Caco-2 (cell line): ENCODE measurements at regions not wholly inside any gene's neighbourhood (a gene's known extent, or its start where the extent isn't known, plus 50 kb on each side); places are given as distances from the start of the nearest gene placed in this dataset.

Source experiments
- BruUV-seq: library from RNA; stranded (reverse); fragments of 400-500 nt; replicated peaks from 2 replicates; lab custom pipeline; 2021; lab: Mats Ljungman, UMichigan
- CTCF ChIA-PET: fragments of 300-600 bp; sonication (Branson Sonifier 250); formaldehyde crosslinking; loops from one replicate; lab custom pipeline; 2022; ENCODE audit warnings: antibody characterized with exemption; lab: Charles Lee
- POLR2A ChIA-PET: fragments of 300-600 bp; sonication (Branson Sonifier 250); formaldehyde crosslinking; loops from one replicate; lab custom pipeline; 2022; ENCODE audit warnings: antibody characterized with exemption; lab: Charles Lee
- DNase-seq, 2 experiments: peaks; one replicate each; pipeline versions ENCODE4 v3.0.0 to v3.0.0-alpha.2; 2020 to 2022
- H3K27me3 ChIP-seq: replicated peaks from 2 replicates; pipeline ENCODE4 v1.6.0; 2011; ENCODE audit warnings: low read length; ENCODE audit not compliant: control insufficient read depth, insufficient read depth
- H3K36me3 ChIP-seq: 2 replicates; pipeline ENCODE4 v1.5.1; 2011; ENCODE audit warnings: low read length; ENCODE audit not compliant: control insufficient read depth, insufficient read depth
- H3K4me1 ChIP-seq: fragments of 250-450 bp; sonication (Bioruptor Pico); 2 replicates; pipeline ENCODE4 v1.5.1; 2020; ENCODE audit warnings: mild to moderate bottlenecking
- H3K4me3 ChIP-seq: 2 replicates; pipeline ENCODE4 v1.5.1; 2011; ENCODE audit warnings: low read depth, mild to moderate bottlenecking, control low read depth, low read length
- H3K9me3 ChIP-seq: fragments of 250-450 bp; sonication (Bioruptor Pico); 2 replicates; pipeline ENCODE4 v1.5.1; 2020; ENCODE audit warnings: mild to moderate bottlenecking, moderate library complexity
- H3K27ac Mint-ChIP-seq: one replicate; pipeline ENCODE4 v1.8.0; 2022; ENCODE audit warnings: mixed read lengths; ENCODE audit not compliant: unreplicated experiment
- H3K27me3 Mint-ChIP-seq: one replicate; pipeline ENCODE4 v1.8.0; 2022; ENCODE audit warnings: mixed read lengths; ENCODE audit not compliant: insufficient read depth, unreplicated experiment
- H3K36me3 Mint-ChIP-seq: one replicate; pipeline ENCODE4 v1.8.0; 2022; ENCODE audit warnings: mild to moderate bottlenecking, mixed read lengths; ENCODE audit not compliant: insufficient read depth, unreplicated experiment
- H3K4me1 Mint-ChIP-seq: one replicate; pipeline ENCODE4 v1.8.0; 2022; ENCODE audit warnings: low read depth, mixed read lengths; ENCODE audit not compliant: unreplicated experiment
- H3K4me3 Mint-ChIP-seq: one replicate; pipeline ENCODE4 v1.8.0; 2022; ENCODE audit warnings: mild to moderate bottlenecking, moderate library complexity, mixed read lengths; ENCODE audit not compliant: unreplicated experiment
- H3K9me3 Mint-ChIP-seq: one replicate; pipeline ENCODE4 v1.8.0; 2022; ENCODE audit warnings: mixed read lengths; ENCODE audit not compliant: unreplicated experiment
- CTCF ChIP-seq, 2 experiments: fragments of 200-600 bp in 1 of 2; IDR thresholded peaks; 1 replicate in 1 of 2; 2 replicates in 1 of 2; pipeline versions ENCODE4 v1.5.1 to v1.8.0; 2011 to 2022; ENCODE audit warnings: antibody characterized with exemption in 1 of 2, control low read depth in 1 of 2, inconsistent platforms in 1 of 2, low read depth in 1 of 2, low read length in 1 of 2, mild to moderate bottlenecking in 1 of 2, moderate library complexity in 1 of 2; ENCODE audit not compliant: insufficient read depth in 1 of 2, severe bottlenecking in 1 of 2, unreplicated experiment in 1 of 2
- intact Hi-C: fragments of 100-400 bp; cut with micrococcal nuclease; formaldehyde crosslinking; loops from one replicate; pipeline ENCODE4 v1.10.0; 2022; ENCODE audit not compliant: unreplicated experiment

DNA sequence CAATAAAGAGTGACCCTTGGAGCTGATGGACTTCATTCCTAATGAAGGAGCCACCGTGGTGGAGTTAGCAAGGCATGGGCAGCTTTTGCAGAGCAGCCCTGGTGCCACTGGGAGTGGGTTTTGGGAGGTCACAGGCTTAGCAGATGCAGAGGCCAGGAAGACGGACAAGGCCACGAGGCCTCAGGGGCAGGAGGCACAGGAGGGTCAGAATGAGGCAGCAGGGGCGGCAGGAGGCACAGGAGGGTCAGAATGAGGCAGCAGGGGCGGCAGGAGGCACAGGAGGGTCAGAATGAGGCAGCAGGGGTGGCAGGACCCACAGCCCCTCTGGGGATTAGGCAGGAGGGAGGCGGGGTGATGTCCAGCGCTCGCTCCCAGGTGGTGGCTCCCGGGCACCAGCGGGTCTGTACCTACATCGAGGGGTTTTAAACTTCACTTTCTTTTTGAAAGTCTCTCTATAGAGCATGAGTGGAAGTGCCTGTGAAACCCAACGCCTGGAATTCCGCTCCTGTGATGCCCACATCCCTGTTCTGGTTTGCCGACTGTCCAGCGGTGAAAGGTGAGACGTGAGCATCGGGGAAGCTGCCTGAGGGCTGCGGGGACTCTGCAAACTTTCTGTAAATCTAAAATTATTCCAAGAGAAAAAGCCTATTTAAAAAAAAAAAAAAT, 521.6 kb downstream of the BRD1 start:
- Histone ChIP-seq H3K4me1 (no peaks in the 10 kb centered on the region), H3K27me3 (no peaks in the 10 kb centered on the region; the same call in 1 of the 2 replicates), H3K9me3 (no peaks in the 10 kb centered on the region), H3K4me3 (no peak overlapping the region), H3K36me3 (no peaks in the 10 kb centered on the region)
- no peaks in the 10 kb centered on the region for H3K9me3 Mint-ChIP-seq
- no peak for TF ChIP-seq CTCF (IDR thresholded peaks at IDR 0.05; ENCODE audit: insufficient read depth in 1 of 2, low read depth in 1 of 2, low read length in 1 of 2, severe bottlenecking in 1 of 2, unreplicated experiment in 1 of 2)
- intact Hi-C loops, result loop anchor here (1.0 kb wide), 1 partner anchor 260 kb away; no protein-coding TSS in a partner anchor
- DNase-seq, result no peak
- no peaks in the 10 kb centered on the region for H3K36me3 Mint-ChIP-seq
- no TSS peak for BruUV-seq
- ChIA-PET CTCF (interaction anchor here (1.3 to 1.5 kb wide), 2 partner anchors 260 to 327 kb away, joined by 5 to 18 read pairs; no protein-coding TSS in a partner anchor), POLR2A (no interaction called here)
- H3K4me1 Mint-ChIP-seq, result no peaks in the 10 kb centered on the region
- peaks cover 38% of the 10 kb centered on the region for H3K27me3 Mint-ChIP-seq
- no peak overlapping the region for H3K27ac Mint-ChIP-seq
- no peak overlapping the region for H3K4me3 Mint-ChIP-seq

DNA sequence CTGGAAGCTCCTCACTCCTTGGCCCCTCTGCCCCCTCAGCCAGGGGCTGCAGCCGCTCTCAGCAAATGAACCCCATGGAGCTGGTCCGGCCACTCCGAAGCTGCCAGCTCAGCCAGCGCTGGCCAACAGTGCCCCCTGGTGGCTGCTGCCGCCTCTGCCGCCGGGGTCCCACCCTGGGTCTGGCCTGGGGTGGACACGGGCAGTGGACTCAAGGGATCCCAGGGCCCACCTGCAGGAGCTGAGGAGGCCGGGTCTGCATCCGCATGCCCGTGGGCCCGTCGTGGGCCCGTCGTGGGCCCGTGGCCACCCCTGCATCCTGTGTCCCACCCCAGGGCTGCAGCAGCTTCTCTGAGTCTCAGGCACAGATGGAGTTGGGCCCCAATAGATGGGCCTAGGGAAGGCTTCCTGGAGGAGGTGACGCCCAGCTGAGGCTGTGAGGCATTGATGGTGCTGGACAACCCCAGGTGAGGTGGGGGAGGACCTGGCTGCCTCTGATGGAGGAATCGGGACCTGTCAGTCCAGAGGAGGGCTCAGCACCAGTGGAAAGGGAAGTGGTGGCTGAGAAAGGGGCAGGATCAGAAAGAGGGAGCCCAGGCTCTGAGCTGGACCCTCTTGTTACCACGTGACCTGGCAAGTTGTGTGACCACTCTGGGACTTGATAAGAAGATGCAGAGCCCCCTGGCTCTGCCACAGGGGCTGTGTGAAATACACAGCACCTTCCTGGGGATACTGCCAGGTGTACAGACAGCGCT, 522.3 kb downstream of the BRD1 start:
- H3K36me3 Mint-ChIP-seq, result no peaks in the 10 kb centered on the region
- Histone ChIP-seq H3K9me3 (no peaks in the 10 kb centered on the region), H3K4me1 (no peaks in the 10 kb centered on the region), H3K4me3 (no peak overlapping the region), H3K27me3 (no peaks in the 10 kb centered on the region; the same call in 1 of the 2 replicates), H3K36me3 (no peaks in the 10 kb centered on the region)
- H3K9me3 Mint-ChIP-seq, result no peaks in the 10 kb centered on the region
- no peak overlapping the region for H3K27ac Mint-ChIP-seq
- TF ChIP-seq CTCF (IDR thresholded peaks at IDR 0.05; ENCODE audit: insufficient read depth in 1 of 2, low read depth in 1 of 2, low read length in 1 of 2, severe bottlenecking in 1 of 2, unreplicated experiment in 1 of 2), result peak; percentile 88 to 92
- BruUV-seq, result no TSS peak
- H3K4me1 Mint-ChIP-seq, result no peaks in the 10 kb centered on the region
- ChIA-PET CTCF (interaction anchor here (0.6 to 1.5 kb wide), 8 partner anchors 12 to 751 kb away, joined by 3 to 18 read pairs (median 3); no protein-coding TSS in a partner anchor), POLR2A (no interaction called here)
- peaks cover 31% of the 10 kb centered on the region for H3K27me3 Mint-ChIP-seq
- DNase-seq, result peak; percentile 59 to 86
- no peak overlapping the region for H3K4me3 Mint-ChIP-seq
- intact Hi-C loops, result loop anchor here (1.0 kb wide), 1 partner anchor 259 kb away; no protein-coding TSS in a partner anchor

- no peak for DNase-seq
- peaks cover 21% of the 10 kb centered on the region for H3K27me3 Mint-ChIP-seq
- no peaks in the 10 kb centered on the region for H3K9me3 ChIP-seq
- no TSS peak for BruUV-seq
- no peaks in the 10 kb centered on the region for H3K4me1 Mint-ChIP-seq
- H3K4me3 ChIP-seq, result no peak overlapping the region
- no peaks in the 10 kb centered on the region for H3K36me3 Mint-ChIP-seq
- H3K4me3 Mint-ChIP-seq, result no peak overlapping the region
- TF ChIP-seq CTCF (IDR thresholded peaks at IDR 0.05; ENCODE audit: insufficient read depth in 1 of 2, low read depth in 1 of 2, low read length in 1 of 2, severe bottlenecking in 1 of 2, unreplicated experiment in 1 of 2), result no peak
- H3K9me3 Mint-ChIP-seq, result no peaks in the 10 kb centered on the region
- no peak overlapping the region for H3K27ac Mint-ChIP-seq
- intact Hi-C loops, result no loop called here
- no peaks in the 10 kb centered on the region; the same call in 1 of the 2 replicates for H3K27me3 ChIP-seq
- POLR2A ChIA-PET, result no interaction called here
- H3K36me3 ChIP-seq, result no peaks in the 10 kb centered on the region
- CTCF ChIA-PET, result interaction anchor here (0.6 kb wide), 1 partner anchor 323 kb away, joined by 3 read pairs; no protein-coding TSS in a partner anchor
- H3K4me1 ChIP-seq, result no peaks in the 10 kb centered on the region
Observed at GRCh38 chr22:49303781-49304461, 523.8 kb downstream of the BRD1 start.
